H1 (cell line): ENCODE measurements at regions not wholly inside any gene's neighbourhood (a gene's known extent, or its start where the extent isn't known, plus 50 kb on each side); places are given as distances from the start of the nearest gene placed in this dataset.

Source experiments
- CTCF ChIA-PET: fragments of 300-600 bp; sonication (Branson Sonifier 250); formaldehyde crosslinking; loops from one replicate; lab custom pipeline; 2021; ENCODE audit not compliant: partially characterized antibody; lab: Charles Lee
- POLR2A ChIA-PET: fragments of 300-600 bp; sonication (Branson Sonifier 250); formaldehyde crosslinking; loops from one replicate; lab custom pipeline; 2021; ENCODE audit warnings: inconsistent platforms; ENCODE audit not compliant: partially characterized antibody; lab: Charles Lee
- DNase-seq, 2 experiments: peaks; one replicate each; pipeline versions ENCODE4 v3.0.0 to v3.0.0-alpha.2; 2010 to 2022; ENCODE audit warnings: low spot score in 2 of 2, low read depth in 1 of 2, mixed read lengths in 1 of 2
- FAIRE-seq: peaks from 2 replicates; lab custom pipeline; 2011; peaks lifted over from hg19 to GRCh38; lab: Jason Lieb, UNC
- H2AFZ ChIP-seq: 2 replicates; pipeline ENCODE4 v1.8.1; 2012; ENCODE audit warnings: low read length, inconsistent platforms
- H2AK5ac ChIP-seq: 2 replicates; pipeline ENCODE4 v1.6.1; 2013; ENCODE audit warnings: low read depth, low read length
- H2BK120ac ChIP-seq: replicated peaks from 2 replicates; pipeline ENCODE3; 2013; ENCODE audit warnings: low read depth, low read length, inconsistent platforms
- H2BK12ac ChIP-seq: 2 replicates; pipeline ENCODE4 v1.6.1; 2013; ENCODE audit warnings: low read depth, low read length
- H2BK15ac ChIP-seq: 2 replicates; pipeline ENCODE4 v1.6.1; 2013; ENCODE audit warnings: low read length
- H2BK20ac ChIP-seq: 2 replicates; pipeline ENCODE4 v1.6.1; 2013; ENCODE audit warnings: low read length
- H2BK5ac ChIP-seq: 2 replicates; pipeline ENCODE4 v1.6.1; 2013; ENCODE audit warnings: low read depth, low read length
- H3K14ac ChIP-seq: 2 replicates; pipeline ENCODE4 v1.6.1; 2013; ENCODE audit warnings: inconsistent platforms; ENCODE audit not compliant: insufficient read length
- H3K18ac ChIP-seq: 2 replicates; pipeline ENCODE4 v1.6.1; 2013; ENCODE audit warnings: low read length; ENCODE audit errors: extremely low read depth
- H3K23ac ChIP-seq: 2 replicates; pipeline ENCODE4 v1.6.1; 2013; ENCODE audit warnings: inconsistent platforms; ENCODE audit not compliant: insufficient read length
- H3K23me2 ChIP-seq: 2 replicates; pipeline ENCODE4 v1.6.1; 2013; ENCODE audit warnings: low read depth, low read length
- H3K27ac ChIP-seq: 2 replicates; pipeline ENCODE4 v1.6.1; 2011; ENCODE audit warnings: low read depth, low read length, inconsistent platforms
- H3K27me3 ChIP-seq, 4 experiments: replicated peaks in 1 of 4; 1 replicate in 1 of 4; 2 replicates in 3 of 4; pipeline versions ENCODE4 v1.6.1 to v1.8.1; 2011 to 2013; ENCODE audit warnings: low read length in 3 of 4, mild to moderate bottlenecking in 3 of 4, inconsistent platforms in 2 of 4, mixed read lengths in 2 of 4, moderate library complexity in 1 of 4; ENCODE audit not compliant: control insufficient read depth in 3 of 4, insufficient read depth in 3 of 4; ENCODE audit errors: extremely low read depth in 1 of 4
- H3K36me3 ChIP-seq, 4 experiments: 2 replicates each; pipeline versions ENCODE4 v1.6.1 to v1.8.1; 2011 to 2013; ENCODE audit warnings: mild to moderate bottlenecking in 4 of 4, low read length in 3 of 4, moderate library complexity in 2 of 4, control low read depth in 1 of 4, inconsistent platforms in 1 of 4; ENCODE audit not compliant: insufficient read depth in 4 of 4, control insufficient read depth in 2 of 4
- H3K4ac ChIP-seq: replicated peaks from 2 replicates; pipeline ENCODE3; 2013; ENCODE audit warnings: low read length, low read depth, mixed read lengths, inconsistent platforms; ENCODE audit not compliant: insufficient read length
- H3K4me1 ChIP-seq, 4 experiments: replicated peaks in 1 of 4; 1 replicate in 1 of 4; 2 replicates in 3 of 4; pipeline versions ENCODE4 v1.6.1 to v1.8.1; 2011 to 2013; ENCODE audit warnings: low read length in 3 of 4, inconsistent platforms in 2 of 4, mixed read lengths in 1 of 4; ENCODE audit not compliant: insufficient read depth in 4 of 4, control insufficient read depth in 3 of 4
- H3K4me2 ChIP-seq, 2 experiments: 2 replicates each; pipeline versions ENCODE4 v1.6.1 to v1.8.1; 2011 to 2013; ENCODE audit warnings: low read depth in 2 of 2, low read length in 2 of 2, control low read depth in 1 of 2, inconsistent platforms in 1 of 2, mild to moderate bottlenecking in 1 of 2; ENCODE audit not compliant: insufficient read depth in 1 of 2
- H3K4me3 ChIP-seq, 4 experiments: fragments of 200-600, 300-600 bp in 1 of 4; sonication (generic), shearing (Covaris generic), sonication (Bioruptor Twin) in 1 of 4; 2 replicates each; pipeline versions ENCODE4 v1.5.1 to v1.8.1; 2011 to 2016; ENCODE audit warnings: low read length in 4 of 4, low read depth in 3 of 4, control low read depth in 2 of 4, inconsistent platforms in 2 of 4, mild to moderate bottlenecking in 2 of 4, mixed read lengths in 1 of 4, moderate library complexity in 1 of 4; ENCODE audit not compliant: insufficient read depth in 2 of 4; ENCODE audit errors: extremely low read depth in 1 of 4
- H3K56ac ChIP-seq: replicated peaks from 2 replicates; pipeline ENCODE3; 2013; ENCODE audit warnings: low read depth, mild to moderate bottlenecking, mixed read lengths, low read length, inconsistent platforms; ENCODE audit not compliant: insufficient read length
- H3K79me1 ChIP-seq: 2 replicates; pipeline ENCODE4 v1.6.1; 2013; ENCODE audit warnings: low read depth, low read length, control low read depth
- H3K79me2 ChIP-seq, 2 experiments: 2 replicates each; pipeline versions ENCODE4 v1.6.1 to v1.8.1; 2012 to 2013; ENCODE audit warnings: low read length in 2 of 2, mild to moderate bottlenecking in 2 of 2, inconsistent platforms in 1 of 2; ENCODE audit not compliant: insufficient read depth in 2 of 2, control insufficient read depth in 1 of 2
- H3K9ac ChIP-seq, 4 experiments: replicated peaks in 1 of 4; 1 replicate in 1 of 4; 2 replicates in 3 of 4; pipeline versions ENCODE4 v1.6.1 to v1.8.1; 2011 to 2013; ENCODE audit warnings: low read depth in 3 of 4, low read length in 3 of 4, control low read depth in 2 of 4, mild to moderate bottlenecking in 2 of 4, moderate library complexity in 2 of 4, inconsistent platforms in 1 of 4; ENCODE audit errors: extremely low read depth in 1 of 4
- H3K9me3 ChIP-seq, 2 experiments: 2 replicates each; pipeline versions ENCODE4 v1.6.1 to v1.8.1; 2012 to 2013; ENCODE audit warnings: mild to moderate bottlenecking in 2 of 2, moderate library complexity in 2 of 2, control low read depth in 1 of 2, inconsistent platforms in 1 of 2, low read depth in 1 of 2, low read length in 1 of 2, mixed read lengths in 1 of 2; ENCODE audit not compliant: insufficient read depth in 2 of 2
- H4K20me1 ChIP-seq, 2 experiments: replicated peaks in 1 of 2; 2 replicates each; pipeline versions ENCODE3 to v1.8.1; 2011 to 2013; ENCODE audit warnings: inconsistent platforms in 2 of 2, low read length in 2 of 2, mild to moderate bottlenecking in 1 of 2; ENCODE audit not compliant: insufficient read depth in 2 of 2, control insufficient read depth in 1 of 2
- H4K5ac ChIP-seq: 2 replicates; pipeline ENCODE4 v1.6.1; 2013; ENCODE audit warnings: low read length, low read depth, mixed read lengths, inconsistent platforms; ENCODE audit not compliant: insufficient read length
- H4K8ac ChIP-seq: 2 replicates; pipeline ENCODE4 v1.8.0; 2013; ENCODE audit warnings: mild to moderate bottlenecking, moderate library complexity, low read length, inconsistent platforms; ENCODE audit not compliant: insufficient read depth; ENCODE audit errors: extremely low read depth
- H4K91ac ChIP-seq: replicated peaks from 2 replicates; pipeline ENCODE3; 2013; ENCODE audit warnings: low read length, mixed read lengths, inconsistent platforms; ENCODE audit not compliant: insufficient read length
- SIN3A ChIP-seq, 2 experiments: IDR thresholded peaks in 1 of 2; conservative IDR thresholded peaks in 1 of 2; 2 replicates each; pipeline ENCODE4 v1.6.1; 2011 to 2012; ENCODE audit warnings: low read length in 2 of 2, improper control_type of control experiment in 1 of 2, low read depth in 1 of 2, mild to moderate bottlenecking in 1 of 2
- TCF12 ChIP-seq: IDR thresholded peaks from 2 replicates; pipeline ENCODE4 v1.6.1; 2011; ENCODE audit warnings: low read depth, mild to moderate bottlenecking, low read length
- WGBS, 2 experiments: shearing (Covaris generic) in 1 of 2; methylation state at CpG; one replicate each; pipeline versions ENCODE4 v1.1.6 to v1.1.7; 2013 to 2015; ENCODE audit warnings: low lambda C conversion rate in 2 of 2, mixed read lengths in 2 of 2, inconsistent platforms in 1 of 2, low coverage in 1 of 2, missing lambda C conversion rate in 1 of 2; ENCODE audit not compliant: insufficient replicate concordance in 2 of 2, insufficient coverage in 1 of 2, insufficient read length in 1 of 2; ENCODE audit errors: extremely low coverage in 1 of 2, missing lambda C conversion rate in 1 of 2; 5-methylcytosine and 5-hydroxymethylcytosine counted together

GRCh38 chr6:159353193-159353592, 184.0 kb downstream of the FNDC1 start:
- DNase-seq (no peak), FAIRE-seq (no peak)
- Histone ChIP-seq H3K27me3 (no peaks in the 10 kb centered on the region), H4K8ac (no peak overlapping the region; the same call in 1 of the 2 replicates), H4K5ac (no peak overlapping the region), H3K36me3 (no peaks in the 10 kb centered on the region), H3K9ac (no peak overlapping the region), H2BK120ac (no peak overlapping the region), H3K4me2 (no peak overlapping the region), H2BK12ac (no peak overlapping the region), H3K9me3 (peaks cover 89 to 93% of the 10 kb centered on the region in 2 experiments), H2BK20ac (no peak overlapping the region), H3K18ac (no peak overlapping the region), H3K4me1 (no peaks in the 10 kb centered on the region), H2BK5ac (no peak overlapping the region), H3K4me3 (no peak overlapping the region), H3K79me1 (no peaks in the 10 kb centered on the region), H3K56ac (no peak overlapping the region), H2AK5ac (no peak overlapping the region), H3K27ac (no peak overlapping the region), H4K91ac (no peak overlapping the region), H4K20me1 (no peaks in the 10 kb centered on the region), H3K79me2 (no peaks in the 10 kb centered on the region), H3K4ac (no peak overlapping the region), H3K23me2 (no peaks in the 10 kb centered on the region), H2AFZ (no peak overlapping the region), H3K23ac (no peak overlapping the region), H3K14ac (no peak overlapping the region)
- CTCF ChIA-PET, result interaction anchor here (0.9 to 1.2 kb wide), 2 partner anchors 18 to 100 kb away, joined by 3 read pairs; no protein-coding TSS in a partner anchor
- 85% methylated on average over 3 of the region's 3 CpGs; no CpG with 5 or more reads in 1 of the 2 experiments for WGBS, 2 experiments
- POLR2A ChIA-PET, result no interaction called here
- no peak for TF ChIP-seq TCF12
- TF ChIP-seq SIN3A (conservative IDR thresholded peaks at IDR 0.05 in 1 of 2, IDR thresholded peaks at IDR 0.05 in 1 of 2; ENCODE audit: low read depth in 1 of 2, low read length in 2 of 2), result no peak
- TF ChIP-seq, all 59 proteins: peak for 0
- no peak overlapping the region for H2BK15ac ChIP-seq
